ENCODE measurements at regions not wholly inside any gene's neighbourhood (a gene's known extent, or its start where the extent isn't known, plus 50 kb on each side); places are given as distances from the start of the nearest gene placed in this dataset.
"Not testable (repeated sequence)": the region's sequence is repeated elsewhere in the genome, so short reads cannot be mapped to it uniquely, and the experiment has no call there.

- Mint-ChIP-seq H3K9me3 (peaks cover 0 to 7% of the 10 kb centered on the region in 2 donors), H3K27ac (no peak overlapping the region), H3K27me3 (no peaks in the 10 kb centered on the region), H3K4me1 (no peaks in the 10 kb centered on the region), H3K4me3 (no peak overlapping the region)
- no peak for DNase-seq
- ATAC-seq = no peak
These were observed 140.3 kb upstream of the RXFP2 start for GRCh38 chr13:31598990-31599389.

- Mint-ChIP-seq H3K4me1 (no peaks in the 10 kb centered on the region), H3K4me3 (no peak overlapping the region), H3K9me3 (peaks cover 0 to 7% of the 10 kb centered on the region in 2 donors), H3K27ac (no peak overlapping the region), H3K27me3 (no peaks in the 10 kb centered on the region)
- DNase-seq (no peak), ATAC-seq (no peak)
These were observed 134.1 kb upstream of the RXFP2 start for GRCh38 chr13:31605076-31605860.

GRCh38 chr13:31607531-31607930 is 131.8 kb upstream of the RXFP2 start:
- not testable (repeated sequence) for H3K9me3 Mint-ChIP-seq, ATAC-seq, H3K4me3 Mint-ChIP-seq, DNase-seq, H3K4me1 Mint-ChIP-seq, H3K27me3 Mint-ChIP-seq
- peak overlapping the region in 1 of 2 donors; percentile 14 for H3K27ac Mint-ChIP-seq

- DNase-seq, H3K27me3 Mint-ChIP-seq, H3K4me3 Mint-ChIP-seq, ATAC-seq, H3K4me1 Mint-ChIP-seq, H3K9me3 Mint-ChIP-seq, H3K27ac Mint-ChIP-seq: not testable (repeated sequence)
These were observed 130.5 kb upstream of the RXFP2 start for GRCh38 chr13:31608780-31609179.

- Mint-ChIP-seq H3K4me1 (no peaks in the 10 kb centered on the region), H3K27me3 (no peaks in the 10 kb centered on the region), H3K4me3 (no peak overlapping the region), H3K27ac (no peak overlapping the region), H3K9me3 (peaks cover 4 to 15% of the 10 kb centered on the region in 2 donors)
- ATAC-seq = no peak
- no peak for DNase-seq
These were observed 128.9 kb upstream of the RXFP2 start for GRCh38 chr13:31610270-31610998.

GRCh38 chr13:31611214-31611613 is 128.1 kb upstream of the RXFP2 start:
- no peak for DNase-seq
- H3K27me3 Mint-ChIP-seq = no peaks in the 10 kb centered on the region
- H3K4me1 Mint-ChIP-seq = no peaks in the 10 kb centered on the region
- H3K4me3 Mint-ChIP-seq = no peak overlapping the region
- peaks cover 9 to 15% of the 10 kb centered on the region in 2 donors for H3K9me3 Mint-ChIP-seq
- ATAC-seq = no peak
- no peak overlapping the region for H3K27ac Mint-ChIP-seq

GRCh38 chr13:31614073-31614472 is 125.3 kb upstream of the RXFP2 start:
- Mint-ChIP-seq H3K4me1 (no peaks in the 10 kb centered on the region), H3K27me3 (no peaks in the 10 kb centered on the region), H3K4me3 (no peak overlapping the region), H3K27ac (no peak overlapping the region), H3K9me3 (peaks cover 9 to 15% of the 10 kb centered on the region in 2 donors)
- no peak for DNase-seq
- ATAC-seq = no peak

GRCh38 chr13:31614704-31615103 is 124.6 kb upstream of the RXFP2 start:
- Mint-ChIP-seq H3K4me1 (no peaks in the 10 kb centered on the region), H3K27me3 (no peaks in the 10 kb centered on the region), H3K9me3 (peaks cover 9 to 15% of the 10 kb centered on the region in 2 donors), H3K4me3 (no peak overlapping the region), H3K27ac (no peak overlapping the region)
- ATAC-seq (no peak), DNase-seq (no peak)

- Mint-ChIP-seq H3K9me3 (peaks cover 0 to 4% of the 10 kb centered on the region in 2 donors), H3K4me1 (no peaks in the 10 kb centered on the region), H3K27ac (no peak overlapping the region), H3K27me3 (peaks cover 8% of the 10 kb centered on the region), H3K4me3 (no peak overlapping the region)
- ATAC-seq (no peak), DNase-seq (no peak)
These were observed 114.2 kb upstream of the RXFP2 start for GRCh38 chr13:31625115-31625514.

- Mint-ChIP-seq H3K4me1 (no peaks in the 10 kb centered on the region), H3K27ac (no peak overlapping the region), H3K27me3 (peaks cover 8% of the 10 kb centered on the region), H3K9me3 (peaks cover 0 to 7% of the 10 kb centered on the region in 2 donors), H3K4me3 (no peak overlapping the region)
- ATAC-seq (no peak), DNase-seq (no peak)
These were observed 112.1 kb upstream of the RXFP2 start for GRCh38 chr13:31627097-31627845.

- Mint-ChIP-seq H3K9me3 (peaks cover 5 to 7% of the 10 kb centered on the region in 2 donors), H3K4me1 (no peaks in the 10 kb centered on the region), H3K27ac (no peak overlapping the region), H3K4me3 (no peak overlapping the region), H3K27me3 (peaks cover 8% of the 10 kb centered on the region)
- no peak for DNase-seq
- ATAC-seq = no peak
These were observed 110.1 kb upstream of the RXFP2 start for GRCh38 chr13:31629085-31629780.

- Mint-ChIP-seq H3K9me3 (peaks cover 17 to 19% of the 10 kb centered on the region in 2 donors), H3K27me3 (peaks cover 8% of the 10 kb centered on the region), H3K4me1 (no peaks in the 10 kb centered on the region), H3K27ac (no peak overlapping the region), H3K4me3 (no peak overlapping the region)
- DNase-seq (no peak), ATAC-seq (no peak)
These were observed 108.3 kb upstream of the RXFP2 start for GRCh38 chr13:31631071-31631470.

- ATAC-seq (no peak), DNase-seq (no peak)
- Mint-ChIP-seq H3K4me3 (no peak overlapping the region), H3K27me3 (peaks cover 8% of the 10 kb centered on the region), H3K4me1 (no peaks in the 10 kb centered on the region), H3K27ac (no peak overlapping the region), H3K9me3 (peaks cover 21 to 25% of the 10 kb centered on the region in 2 donors)
These were observed 107.6 kb upstream of the RXFP2 start for GRCh38 chr13:31631746-31632145.

GRCh38 chr13:31638577-31638976 is 100.7 kb upstream of the RXFP2 start:
- Mint-ChIP-seq H3K27me3 (no peaks in the 10 kb centered on the region), H3K27ac (no peak overlapping the region), H3K9me3 (peaks cover 26 to 31% of the 10 kb centered on the region in 2 donors), H3K4me3 (no peak overlapping the region), H3K4me1 (no peaks in the 10 kb centered on the region)
- ATAC-seq = no peak
- no peak for DNase-seq

- H3K27ac Mint-ChIP-seq = no peak overlapping the region
- ATAC-seq (no peak), DNase-seq (no peak)
- no peaks in the 10 kb centered on the region for H3K4me1 Mint-ChIP-seq
- H3K9me3 Mint-ChIP-seq = peaks cover 20 to 31% of the 10 kb centered on the region in 2 donors
- no peaks in the 10 kb centered on the region for H3K27me3 Mint-ChIP-seq
- no peak overlapping the region for H3K4me3 Mint-ChIP-seq
These were observed 99.7 kb upstream of the RXFP2 start for GRCh38 chr13:31639443-31640163.
